ENCODE measurements at regions not wholly inside any gene's neighbourhood (a gene's known extent, or its start where the extent isn't known, plus 50 kb on each side); places are given as distances from the start of the nearest gene placed in this dataset.

DNA sequence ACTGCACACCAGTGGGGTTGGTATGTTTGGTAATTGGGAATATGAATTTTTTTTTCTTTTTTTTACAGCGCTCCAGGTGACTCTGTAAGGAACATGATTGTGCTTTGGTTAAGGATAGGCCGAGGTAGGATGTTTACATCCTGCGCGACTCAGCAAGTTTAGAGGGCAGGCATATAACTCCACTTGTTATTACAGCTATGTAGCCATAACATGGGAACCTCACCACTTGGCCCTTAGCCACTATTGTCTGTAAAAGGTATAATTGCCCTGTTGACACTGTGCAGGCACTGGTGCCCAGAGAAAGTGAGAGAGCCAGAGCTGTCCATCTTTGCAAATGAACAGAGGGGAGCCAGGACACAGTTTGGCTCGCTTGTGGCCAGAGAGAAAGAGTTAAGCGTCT lies 172.9 kb downstream of the MCHR2 start:
- no peak for TF ChIP-seq SRF (CRISPR knock-in tag; IDR thresholded peaks at IDR 0.05)
- TF ChIP-seq ID3 (CRISPR knock-in tag; IDR thresholded peaks at IDR 0.05), result no peak
- TF ChIP-seq ID3 (tag; IDR thresholded peaks at IDR 0.05), result no peak
- no peak for TF ChIP-seq POLR2A (conservative IDR thresholded peaks at IDR 0.05)
- no peak for TF ChIP-seq EP300 (IDR thresholded peaks at IDR 0.05; ENCODE audit: low read length)
- TF ChIP-seq, protein P1, sequence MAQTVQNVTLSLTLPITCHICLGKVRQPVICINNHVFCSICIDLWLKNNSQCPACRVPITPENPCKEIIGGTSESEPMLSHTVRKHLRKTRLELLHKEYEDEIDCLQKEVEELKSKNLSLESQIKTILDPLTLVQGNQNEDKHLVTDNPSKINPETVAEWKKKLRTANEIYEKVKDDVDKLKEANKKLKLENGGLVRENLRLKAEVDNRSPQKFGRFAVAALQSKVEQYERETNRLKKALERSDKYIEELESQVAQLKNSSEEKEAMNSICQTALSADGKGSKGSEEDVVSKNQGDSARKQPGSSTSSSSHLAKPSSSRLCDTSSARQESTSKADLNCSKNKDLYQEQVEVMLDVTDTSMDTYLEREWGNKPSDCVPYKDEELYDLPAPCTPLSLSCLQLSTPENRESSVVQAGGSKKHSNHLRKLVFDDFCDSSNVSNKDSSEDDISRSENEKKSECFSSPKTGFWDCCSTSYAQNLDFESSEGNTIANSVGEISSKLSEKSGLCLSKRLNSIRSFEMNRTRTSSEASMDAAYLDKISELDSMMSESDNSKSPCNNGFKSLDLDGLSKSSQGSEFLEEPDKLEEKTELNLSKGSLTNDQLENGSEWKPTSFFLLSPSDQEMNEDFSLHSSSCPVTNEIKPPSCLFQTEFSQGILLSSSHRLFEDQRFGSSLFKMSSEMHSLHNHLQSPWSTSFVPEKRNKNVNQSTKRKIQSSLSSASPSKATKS (CRISPR knock-in tag; IDR thresholded peaks at IDR 0.05), result no peak
- TF ChIP-seq JUND (IDR thresholded peaks at IDR 0.05; ENCODE audit: borderline replicate concordance, low read depth, low read length), result no peak
- TF ChIP-seq JUND (tag; IDR thresholded peaks at IDR 0.05; ENCODE audit: borderline replicate concordance, low read depth, low read length), result no peak

Data from K562 (cell line).